ENCODE measurements at regions not wholly inside any gene's neighbourhood (a gene's known extent, or its start where the extent isn't known, plus 50 kb on each side); places are given as distances from the start of the nearest gene placed in this dataset.
"Not testable (repeated sequence)": the region's sequence is repeated elsewhere in the genome, so short reads cannot be mapped to it uniquely, and the experiment has no call there.

DNA sequence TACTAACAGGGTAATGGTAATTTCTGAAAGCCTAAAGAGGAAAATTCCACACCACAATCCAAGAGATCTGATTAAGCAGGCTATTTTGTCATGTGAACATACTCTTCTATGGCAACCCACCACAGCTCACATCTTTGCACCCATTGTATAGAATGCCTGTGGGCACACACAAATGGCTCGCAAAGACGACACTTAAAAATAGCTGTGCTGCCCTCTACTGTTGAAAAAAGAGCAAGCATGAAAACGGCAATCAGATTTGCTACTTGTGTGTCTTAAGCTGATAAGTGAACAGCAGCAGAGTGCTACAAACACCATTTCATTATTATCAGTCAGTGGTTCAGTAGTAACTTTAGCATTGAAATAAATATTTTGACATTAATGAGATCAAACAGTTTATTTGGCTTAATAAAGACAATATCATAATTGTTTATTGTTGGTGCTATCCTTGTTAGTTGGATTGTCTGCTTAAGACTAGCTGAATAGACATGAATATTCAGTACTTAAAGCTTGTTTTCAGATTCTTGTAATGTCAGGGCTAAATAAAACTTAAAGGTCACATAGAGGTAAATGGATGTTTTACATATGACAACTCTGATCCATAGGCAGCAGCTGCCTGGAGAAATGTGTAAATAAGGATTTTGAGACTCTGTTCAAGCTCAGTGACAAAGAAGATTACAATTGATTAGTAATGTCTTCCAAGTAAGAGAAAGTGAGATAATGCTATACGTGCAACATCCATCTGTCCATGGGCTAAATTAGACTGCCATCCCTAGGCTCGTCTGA, 199.1 kb downstream of the LRRN1 start:
- Mint-ChIP-seq H3K9me3 (no peaks in the 10 kb centered on the region), H3K27ac (no peak overlapping the region), H3K4me1 (ENCODE audit: low read depth in 2 of 2) (no peaks in the 10 kb centered on the region), H3K27me3 (no peaks in the 10 kb centered on the region), H3K4me3 (no peak overlapping the region), H3K36me3 (no peaks in the 10 kb centered on the region)
- ATAC-seq: no peak
- no peak for DNase-seq (ENCODE audit: low spot score)

DNA sequence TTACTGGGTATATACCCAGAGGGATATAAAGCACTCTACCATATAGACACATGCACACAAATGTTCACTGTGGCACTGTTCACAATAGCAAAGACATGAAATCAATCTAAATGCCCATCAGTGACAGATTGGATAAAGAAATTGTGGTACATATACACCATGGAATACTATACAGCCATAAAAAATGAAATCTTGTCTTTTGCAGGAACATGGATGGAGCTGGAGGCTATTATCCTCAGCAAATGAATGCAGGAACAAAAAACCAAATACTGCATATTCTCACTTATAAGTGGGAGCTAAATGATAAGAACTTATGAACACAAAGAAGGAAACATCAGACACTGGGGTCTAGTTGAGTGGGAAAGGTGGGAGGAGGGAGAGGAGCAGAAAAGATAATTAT, 200.1 kb downstream of the LRRN1 start:
- H3K27me3 Mint-ChIP-seq; H3K4me1 Mint-ChIP-seq (ENCODE audit: low read depth in 2 of 2); H3K36me3 Mint-ChIP-seq; ATAC-seq; H3K27ac Mint-ChIP-seq; H3K9me3 Mint-ChIP-seq; DNase-seq (ENCODE audit: low spot score); H3K4me3 Mint-ChIP-seq: not testable (repeated sequence)

DNA sequence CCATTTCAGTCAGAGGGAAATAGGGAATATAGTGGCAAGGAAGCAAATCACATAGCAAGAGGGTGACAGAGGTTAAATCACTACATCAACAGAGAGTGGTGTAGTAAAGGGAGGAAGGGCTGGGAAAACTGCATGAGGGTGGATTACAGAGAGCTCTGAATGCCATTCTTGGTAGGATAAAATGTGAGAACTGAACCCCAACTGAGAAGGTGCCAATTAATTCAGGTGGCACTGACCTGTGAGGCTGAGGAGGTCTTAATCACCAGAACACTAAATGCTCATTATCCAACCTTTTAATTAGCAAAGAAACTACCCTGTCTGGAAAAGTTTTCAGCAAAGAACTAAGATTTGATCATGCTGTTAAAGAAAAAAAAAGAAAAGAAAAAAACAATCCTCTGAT, 202.7 kb downstream of the LRRN1 start:
- ATAC-seq (no peak), DNase-seq (ENCODE audit: low spot score) (no peak)
- no peaks in the 10 kb centered on the region for H3K27me3 Mint-ChIP-seq
- H3K4me3 Mint-ChIP-seq: no peak overlapping the region
- no peaks in the 10 kb centered on the region for H3K36me3 Mint-ChIP-seq
- no peak overlapping the region for H3K27ac Mint-ChIP-seq
- no peaks in the 10 kb centered on the region for H3K9me3 Mint-ChIP-seq
- H3K4me1 Mint-ChIP-seq (ENCODE audit: low read depth in 2 of 2): no peaks in the 10 kb centered on the region

DNA sequence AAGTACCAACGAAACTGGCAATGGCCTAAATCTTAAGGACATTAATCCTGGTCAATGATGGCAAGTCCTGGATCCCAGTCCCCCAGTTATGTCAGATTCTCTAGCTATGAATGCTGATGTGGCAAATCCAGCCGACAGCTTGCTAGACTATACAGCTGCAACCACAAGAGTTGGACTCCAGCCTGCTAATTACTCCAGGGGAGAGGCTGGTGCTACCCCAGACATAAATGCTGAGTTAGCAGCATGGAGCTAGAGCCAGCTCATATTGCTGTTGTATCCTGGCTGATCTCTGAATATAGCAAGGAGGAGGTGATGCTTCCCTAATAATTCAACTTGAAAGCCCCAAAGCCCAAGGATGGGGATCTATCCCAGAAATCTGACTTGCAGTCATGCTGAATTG, 207.1 kb downstream of the LRRN1 start:
- DNase-seq (ENCODE audit: low spot score): no peak
- Mint-ChIP-seq H3K27me3 (no peaks in the 10 kb centered on the region), H3K4me3 (no peak overlapping the region), H3K27ac (no peak overlapping the region), H3K4me1 (ENCODE audit: low read depth in 2 of 2) (no peaks in the 10 kb centered on the region), H3K36me3 (no peaks in the 10 kb centered on the region), H3K9me3 (no peaks in the 10 kb centered on the region)
- no peak for ATAC-seq

DNA sequence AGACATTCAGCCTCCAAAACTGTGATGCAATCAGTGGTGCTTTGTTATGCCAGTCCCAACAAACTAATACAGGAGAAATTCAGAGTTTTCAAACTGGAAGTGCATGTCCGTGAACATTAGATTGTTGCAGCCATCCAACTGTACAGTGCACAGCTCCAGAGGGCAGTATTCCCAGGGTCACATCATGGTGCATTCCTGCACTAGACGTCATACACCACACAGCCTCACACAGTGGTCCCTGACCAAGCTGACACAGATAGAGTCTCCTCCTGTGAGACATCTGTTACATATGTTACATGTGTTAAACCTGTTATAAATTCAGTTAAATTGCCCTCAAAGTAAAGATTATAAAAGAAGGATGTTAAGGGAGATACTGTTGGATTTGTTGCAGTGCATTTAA, 209.0 kb downstream of the LRRN1 start:
- H3K27ac Mint-ChIP-seq: no peak overlapping the region

DNA sequence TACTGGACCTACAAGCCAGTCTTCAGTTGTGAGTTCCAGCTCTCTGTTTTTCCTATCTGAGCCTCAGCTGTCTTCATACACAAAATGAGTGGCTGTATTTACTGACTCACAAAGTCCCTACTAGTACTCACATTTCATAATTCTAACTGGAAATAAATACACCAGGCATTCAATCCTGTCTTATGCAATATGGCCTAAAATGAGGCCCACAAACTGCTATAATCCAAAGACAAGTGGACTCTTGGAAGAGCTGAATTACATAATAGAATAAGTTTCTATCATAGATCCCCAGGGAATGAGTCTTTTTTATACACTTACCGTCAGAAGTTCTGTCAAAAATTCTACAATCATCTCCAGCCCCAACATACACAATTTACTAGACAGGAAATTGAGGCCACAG, 211.9 kb downstream of the LRRN1 start:
- Mint-ChIP-seq H3K4me3 (no peak overlapping the region), H3K36me3 (no peaks in the 10 kb centered on the region), H3K27me3 (peaks cover 0 to 2% of the 10 kb centered on the region in 2 donors), H3K27ac (no peak overlapping the region), H3K9me3 (no peaks in the 10 kb centered on the region), H3K4me1 (ENCODE audit: low read depth in 2 of 2) (no peaks in the 10 kb centered on the region)
- no peak for DNase-seq (ENCODE audit: low spot score)
- ATAC-seq: no peak

More for the DNA sequence above, 209.0 kb downstream of the LRRN1 start:
- Mint-ChIP-seq H3K9me3 (no peaks in the 10 kb centered on the region), H3K36me3 (no peaks in the 10 kb centered on the region), H3K4me3 (no peak overlapping the region), H3K4me1 (ENCODE audit: low read depth in 2 of 2) (no peaks in the 10 kb centered on the region), H3K27me3 (peaks cover 0 to under 1% of the 10 kb centered on the region in 2 donors)
- DNase-seq (ENCODE audit: low spot score): no peak
- ATAC-seq: no peak

DNA sequence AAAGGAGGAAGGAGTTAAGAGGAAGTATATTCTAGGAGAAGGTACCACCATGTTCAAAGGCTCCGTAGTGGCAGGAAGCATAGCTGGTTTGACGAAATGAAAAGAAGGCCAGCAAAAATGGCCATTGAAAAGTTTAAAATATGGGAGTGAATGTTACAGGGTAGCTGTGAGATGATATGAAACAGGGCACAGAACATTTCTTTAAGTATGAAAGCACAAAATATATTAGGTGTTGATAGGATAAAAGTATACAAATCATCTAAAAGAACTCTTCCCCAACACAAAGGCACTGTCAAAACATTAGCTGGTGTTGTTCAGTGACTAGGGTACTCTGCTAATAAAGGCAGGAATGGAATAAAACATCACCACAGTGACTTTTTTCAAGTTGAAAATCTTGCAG, 216.2 kb downstream of the LRRN1 start:
- DNase-seq (ENCODE audit: low spot score): no peak
- H3K4me3 Mint-ChIP-seq: no peak overlapping the region
- H3K4me1 Mint-ChIP-seq (ENCODE audit: low read depth in 2 of 2): no peaks in the 10 kb centered on the region
- no peaks in the 10 kb centered on the region for H3K36me3 Mint-ChIP-seq
- no peak for ATAC-seq
- peaks cover 0 to 2% of the 10 kb centered on the region in 2 donors for H3K27me3 Mint-ChIP-seq
- no peak overlapping the region for H3K27ac Mint-ChIP-seq
- H3K9me3 Mint-ChIP-seq: no peaks in the 10 kb centered on the region

DNA sequence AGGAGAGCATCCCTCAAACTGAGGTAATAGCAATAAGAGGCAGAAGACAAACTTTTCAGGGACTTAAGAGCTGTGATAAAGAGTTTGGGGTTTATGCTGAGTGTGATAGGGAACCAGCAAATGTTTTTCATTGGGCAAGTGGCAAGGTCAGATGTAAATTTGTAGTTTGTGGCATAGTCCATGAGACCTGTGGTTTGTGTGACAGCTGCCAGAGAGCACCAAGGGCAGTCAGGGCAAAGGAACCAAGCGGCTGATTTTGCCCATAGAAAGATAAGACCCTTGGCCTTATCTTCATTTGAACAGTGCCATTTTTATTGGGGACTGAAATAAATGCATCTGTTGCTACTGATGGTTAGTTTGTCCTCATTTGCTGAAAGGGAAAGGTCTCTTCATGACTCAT, 220.3 kb downstream of the LRRN1 start:
- H3K4me3 Mint-ChIP-seq: no peak overlapping the region
- H3K36me3 Mint-ChIP-seq: no peaks in the 10 kb centered on the region
- no peaks in the 10 kb centered on the region for H3K4me1 Mint-ChIP-seq (ENCODE audit: low read depth in 2 of 2)
- no peak for ATAC-seq
- no peaks in the 10 kb centered on the region for H3K27me3 Mint-ChIP-seq
- no peaks in the 10 kb centered on the region for H3K9me3 Mint-ChIP-seq
- DNase-seq (ENCODE audit: low spot score): no peak
- H3K27ac Mint-ChIP-seq: no peak overlapping the region

DNA sequence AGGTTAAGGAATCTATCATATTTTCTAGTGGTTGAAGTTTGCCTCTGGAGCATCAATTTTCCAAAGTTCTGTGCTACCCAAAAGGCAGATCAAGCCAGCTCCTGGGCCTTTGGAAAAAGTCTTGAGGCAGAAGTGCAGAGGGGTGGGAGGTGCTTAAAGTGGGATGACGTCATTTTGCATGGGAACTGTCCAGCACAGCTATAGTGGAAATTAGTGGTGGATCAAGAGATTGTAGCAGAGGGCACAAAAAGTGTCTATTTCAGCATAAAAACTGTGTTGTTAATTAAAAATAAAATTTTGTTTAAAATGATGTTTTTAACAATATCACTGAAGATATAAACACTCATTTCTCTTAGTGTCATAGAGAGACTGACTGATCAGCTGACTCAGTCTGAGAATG, 221.9 kb downstream of the LRRN1 start:
- ATAC-seq (no peak), DNase-seq (ENCODE audit: low spot score) (no peak)
- H3K36me3 Mint-ChIP-seq: no peaks in the 10 kb centered on the region
- H3K27me3 Mint-ChIP-seq: no peaks in the 10 kb centered on the region
- H3K27ac Mint-ChIP-seq: no peak overlapping the region
- H3K4me3 Mint-ChIP-seq: no peak overlapping the region
- no peaks in the 10 kb centered on the region for H3K4me1 Mint-ChIP-seq (ENCODE audit: low read depth in 2 of 2)
- H3K9me3 Mint-ChIP-seq: no peaks in the 10 kb centered on the region

DNA sequence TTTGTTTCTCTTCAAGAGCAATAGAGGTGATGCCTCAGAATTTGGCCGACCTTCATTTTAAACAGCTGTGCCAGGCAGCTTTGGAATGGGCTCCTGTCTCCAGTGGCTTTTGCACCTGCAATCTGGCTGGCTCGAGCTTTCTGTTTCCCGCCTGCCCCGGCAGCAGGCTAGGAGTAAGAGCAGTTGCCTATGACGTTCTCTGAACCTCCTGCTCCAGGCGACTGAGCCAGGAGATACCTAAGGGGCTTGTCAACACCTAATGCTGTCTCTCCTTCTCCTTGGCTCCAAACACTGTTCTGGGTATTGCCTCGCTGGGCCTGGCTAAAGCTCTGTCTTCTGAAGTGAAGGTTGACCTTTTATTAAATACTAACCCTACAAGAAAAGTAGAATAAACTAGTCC, 229.9 kb downstream of the LRRN1 start:
- DNase-seq (ENCODE audit: low spot score) (no peak), ATAC-seq (no peak)
- H3K9me3 Mint-ChIP-seq: no peaks in the 10 kb centered on the region
- H3K27ac Mint-ChIP-seq: no peak overlapping the region
- no peaks in the 10 kb centered on the region for H3K27me3 Mint-ChIP-seq
- no peak overlapping the region for H3K4me3 Mint-ChIP-seq
- H3K36me3 Mint-ChIP-seq: no peaks in the 10 kb centered on the region
- H3K4me1 Mint-ChIP-seq (ENCODE audit: low read depth in 2 of 2): no peaks in the 10 kb centered on the region

DNA sequence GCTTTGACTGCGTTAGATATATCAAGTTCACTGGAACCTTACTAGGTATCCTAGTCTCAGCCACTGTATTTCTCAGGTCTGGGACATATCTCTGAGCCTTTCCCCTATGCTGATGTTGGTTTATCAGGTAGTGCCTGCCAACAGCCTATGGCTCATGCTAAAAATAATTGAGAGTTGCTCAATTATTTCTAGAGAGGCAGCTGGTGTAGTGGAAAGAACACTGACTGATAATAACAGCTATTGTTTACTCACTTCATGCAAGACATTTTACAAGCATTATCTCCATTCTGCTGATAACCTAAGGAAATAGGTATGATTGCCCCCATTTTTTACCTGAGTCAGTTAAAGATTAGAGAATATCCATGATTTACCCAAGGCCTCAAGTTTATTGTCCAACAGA, 231.4 kb downstream of the LRRN1 start:
- no peak overlapping the region for H3K27ac Mint-ChIP-seq
- H3K4me1 Mint-ChIP-seq (ENCODE audit: low read depth in 2 of 2): no peaks in the 10 kb centered on the region
- H3K9me3 Mint-ChIP-seq: no peaks in the 10 kb centered on the region
- no peak overlapping the region for H3K4me3 Mint-ChIP-seq
- ATAC-seq: no peak
- H3K27me3 Mint-ChIP-seq: no peaks in the 10 kb centered on the region
- DNase-seq (ENCODE audit: low spot score): no peak
- H3K36me3 Mint-ChIP-seq: no peaks in the 10 kb centered on the region

DNA sequence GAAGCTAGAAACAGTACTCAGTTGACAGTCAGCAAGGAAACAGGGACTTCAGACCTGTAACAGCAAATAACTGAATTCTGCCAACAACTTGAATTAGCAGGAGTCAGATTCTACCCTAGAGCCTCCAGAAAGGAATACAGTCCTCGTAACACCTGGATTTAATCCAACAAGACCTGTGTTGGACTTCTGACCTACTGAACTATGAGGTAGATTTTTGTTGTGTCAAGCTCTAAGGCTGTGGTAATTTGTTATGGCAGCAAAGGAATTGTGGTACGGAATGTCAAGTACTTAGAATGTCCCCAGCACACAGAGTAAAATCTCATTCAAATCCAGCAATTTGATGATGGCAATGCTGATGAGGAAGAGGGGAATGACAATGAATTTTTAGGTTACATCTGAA, 234.1 kb downstream of the LRRN1 start:
- Mint-ChIP-seq H3K27ac (no peak overlapping the region), H3K27me3 (no peaks in the 10 kb centered on the region), H3K4me3 (no peak overlapping the region), H3K36me3 (no peaks in the 10 kb centered on the region), H3K4me1 (ENCODE audit: low read depth in 2 of 2) (no peaks in the 10 kb centered on the region), H3K9me3 (no peaks in the 10 kb centered on the region)
- no peak for ATAC-seq
- no peak for DNase-seq (ENCODE audit: low spot score)

DNA sequence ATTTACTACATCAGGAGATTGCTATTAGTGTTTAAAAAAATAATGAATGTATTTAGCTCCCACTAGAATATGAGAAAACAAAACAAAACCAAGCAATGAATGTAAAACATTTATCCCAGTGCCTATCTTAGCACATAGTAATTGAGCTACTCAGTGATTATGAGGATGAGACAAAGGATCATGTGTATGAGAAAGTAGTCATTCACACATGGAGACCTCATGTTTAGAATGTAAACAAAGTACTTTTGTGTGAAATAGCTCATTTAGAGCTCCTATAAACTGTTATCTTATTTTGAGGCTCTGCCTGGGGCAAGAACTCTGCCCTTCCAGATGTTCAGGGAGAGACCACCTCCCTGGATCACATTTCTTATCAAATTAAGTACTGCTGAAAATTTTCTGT, 236.8 kb downstream of the LRRN1 start:
- no peak for ATAC-seq
- Mint-ChIP-seq H3K27me3 (no peaks in the 10 kb centered on the region), H3K4me1 (ENCODE audit: low read depth in 2 of 2) (no peaks in the 10 kb centered on the region), H3K36me3 (no peaks in the 10 kb centered on the region), H3K4me3 (no peak overlapping the region), H3K27ac (no peak overlapping the region), H3K9me3 (no peaks in the 10 kb centered on the region)
- no peak for DNase-seq (ENCODE audit: low spot score)

DNA sequence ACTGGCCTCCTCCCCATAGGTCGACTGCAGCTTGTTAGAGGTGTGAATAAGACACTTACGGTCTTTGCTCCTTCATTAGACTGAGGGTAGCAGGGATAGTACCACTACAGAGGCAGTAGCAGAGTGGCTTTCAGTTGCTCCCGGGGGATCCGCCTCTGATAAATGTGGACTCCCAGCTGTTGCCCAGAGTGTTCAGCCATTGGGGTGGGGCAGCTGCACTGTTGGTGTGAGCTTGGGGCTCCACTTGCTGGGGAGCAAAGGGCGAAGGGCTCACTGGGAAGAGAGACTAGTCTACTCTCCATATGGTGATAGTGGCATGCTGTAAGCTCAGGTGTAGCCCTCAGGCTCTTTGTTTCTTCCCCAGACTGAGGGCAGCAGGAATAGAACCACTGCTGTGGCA, 239.1 kb downstream of the LRRN1 start:
- H3K9me3 Mint-ChIP-seq: no peaks in the 10 kb centered on the region
- no peak for ATAC-seq
- H3K36me3 Mint-ChIP-seq: no peaks in the 10 kb centered on the region

DNA sequence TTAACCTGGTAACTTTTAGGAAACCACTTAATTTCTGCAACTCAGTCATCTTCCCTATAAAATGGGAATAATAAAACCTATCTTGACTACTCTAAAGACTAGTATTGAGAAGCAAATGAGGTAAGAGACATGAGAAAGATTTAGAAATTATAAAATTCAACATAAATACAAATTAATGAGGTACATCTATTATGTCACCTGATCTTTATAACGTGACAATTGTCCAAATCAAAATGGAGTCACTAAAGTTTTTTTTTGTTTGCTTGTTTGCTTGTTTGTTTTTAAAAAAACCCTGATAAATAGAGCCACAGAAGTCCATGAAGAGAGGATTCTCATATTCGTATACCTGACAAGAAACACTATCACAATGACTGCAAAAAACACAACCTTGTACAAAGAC, 242.8 kb downstream of the LRRN1 start:
- Mint-ChIP-seq H3K36me3 (no peaks in the 10 kb centered on the region), H3K27ac (no peak overlapping the region), H3K4me3 (no peak overlapping the region), H3K4me1 (ENCODE audit: low read depth in 2 of 2) (no peaks in the 10 kb centered on the region), H3K27me3 (no peaks in the 10 kb centered on the region), H3K9me3 (no peaks in the 10 kb centered on the region)
- DNase-seq (ENCODE audit: low spot score) (no peak), ATAC-seq (no peak)

More for the DNA sequence above, 239.1 kb downstream of the LRRN1 start:
- DNase-seq (ENCODE audit: low spot score): no peak
- H3K27ac Mint-ChIP-seq: no peak overlapping the region
- no peaks in the 10 kb centered on the region for H3K27me3 Mint-ChIP-seq
- no peaks in the 10 kb centered on the region for H3K4me1 Mint-ChIP-seq (ENCODE audit: low read depth in 2 of 2)
- no peak overlapping the region for H3K4me3 Mint-ChIP-seq

All from natural killer cell treated with Interleukin-12 subunit alpha and Interleukin-12 subunit beta and Interleukin-15 and Interleukin-18, amount 100 ng/mL, for 72 hours (primary cell).